BJ (cell line): ENCODE measurements at regions not wholly inside any gene's neighbourhood (a gene's known extent, or its start where the extent isn't known, plus 50 kb on each side); places are given as distances from the start of the nearest gene placed in this dataset.

Experiments
- CTCF ChIA-PET: fragments of 350-600 bp; formaldehyde crosslinking; extraction: SDS; loops from one replicate; lab custom pipeline; 2021; ENCODE audit warnings: antibody characterized with exemption, inconsistent platforms; lab: Yijun Ruan, JAX
- POLR2A ChIA-PET: fragments of 300-600 bp; sonication (Branson Sonifier 250); formaldehyde crosslinking; extraction: SDS; loops from one replicate; lab custom pipeline; 2021; ENCODE audit warnings: antibody characterized with exemption; lab: Charles Lee
- DNase-seq: peaks from one replicate; pipeline ENCODE4 v3.0.0-alpha.2; 2011; ENCODE audit warnings: low read depth
- H3K27me3 ChIP-seq: 2 replicates; pipeline ENCODE4 v1.6.0; 2011; ENCODE audit warnings: low read length; ENCODE audit not compliant: control insufficient read depth, insufficient read depth
- H3K36me3 ChIP-seq: 2 replicates; pipeline ENCODE4 v1.5.1; 2011; ENCODE audit warnings: low read length; ENCODE audit not compliant: control insufficient read depth, insufficient read depth
- H3K4me3 ChIP-seq: 2 replicates; pipeline ENCODE4 v1.5.1; 2011; ENCODE audit warnings: low read depth, mild to moderate bottlenecking, control low read depth, low read length
- TF ChIP-seq, protein P1 (sequence below): IDR thresholded peaks from 2 replicates; pipeline ENCODE4 v1.5.1; 2011; ENCODE audit warnings: low read depth, mild to moderate bottlenecking, control low read depth, inconsistent platforms, low read length, moderate library complexity; ENCODE audit not compliant: insufficient read depth

DNA sequence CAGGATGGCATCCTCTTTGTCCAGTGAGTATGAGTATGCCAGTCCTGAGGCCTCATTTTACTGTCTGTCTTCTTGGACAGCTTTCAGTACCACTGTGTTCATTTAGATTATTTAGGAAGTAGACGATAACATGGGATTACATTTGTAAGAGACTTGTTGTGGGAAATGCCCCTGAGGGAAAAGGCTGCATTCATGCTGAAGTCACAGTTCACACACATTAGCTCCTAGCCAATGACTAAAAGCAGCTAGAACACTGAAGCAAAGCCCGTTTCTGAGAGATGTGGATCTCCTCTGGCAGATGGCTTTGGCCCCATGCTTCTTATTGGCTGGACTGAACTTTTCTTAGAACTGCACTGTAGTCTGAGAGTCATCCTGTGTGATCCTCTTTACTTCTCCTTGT, 242.4 kb downstream of the FAM76B start:
- Histone ChIP-seq H3K4me3 (no peak overlapping the region), H3K36me3 (no peaks in the 10 kb centered on the region), H3K27me3 (no peaks in the 10 kb centered on the region)
- TF ChIP-seq, protein P1, sequence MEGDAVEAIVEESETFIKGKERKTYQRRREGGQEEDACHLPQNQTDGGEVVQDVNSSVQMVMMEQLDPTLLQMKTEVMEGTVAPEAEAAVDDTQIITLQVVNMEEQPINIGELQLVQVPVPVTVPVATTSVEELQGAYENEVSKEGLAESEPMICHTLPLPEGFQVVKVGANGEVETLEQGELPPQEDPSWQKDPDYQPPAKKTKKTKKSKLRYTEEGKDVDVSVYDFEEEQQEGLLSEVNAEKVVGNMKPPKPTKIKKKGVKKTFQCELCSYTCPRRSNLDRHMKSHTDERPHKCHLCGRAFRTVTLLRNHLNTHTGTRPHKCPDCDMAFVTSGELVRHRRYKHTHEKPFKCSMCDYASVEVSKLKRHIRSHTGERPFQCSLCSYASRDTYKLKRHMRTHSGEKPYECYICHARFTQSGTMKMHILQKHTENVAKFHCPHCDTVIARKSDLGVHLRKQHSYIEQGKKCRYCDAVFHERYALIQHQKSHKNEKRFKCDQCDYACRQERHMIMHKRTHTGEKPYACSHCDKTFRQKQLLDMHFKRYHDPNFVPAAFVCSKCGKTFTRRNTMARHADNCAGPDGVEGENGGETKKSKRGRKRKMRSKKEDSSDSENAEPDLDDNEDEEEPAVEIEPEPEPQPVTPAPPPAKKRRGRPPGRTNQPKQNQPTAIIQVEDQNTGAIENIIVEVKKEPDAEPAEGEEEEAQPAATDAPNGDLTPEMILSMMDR: no peak
- DNase-seq: no peak
- POLR2A ChIA-PET: no interaction called here
- CTCF ChIA-PET: interaction anchor here (1.1 to 1.5 kb wide), 3 partner anchors 10 to 36 kb away, joined by 3 to 4 read pairs (median 3); no protein-coding TSS in a partner anchor

DNA sequence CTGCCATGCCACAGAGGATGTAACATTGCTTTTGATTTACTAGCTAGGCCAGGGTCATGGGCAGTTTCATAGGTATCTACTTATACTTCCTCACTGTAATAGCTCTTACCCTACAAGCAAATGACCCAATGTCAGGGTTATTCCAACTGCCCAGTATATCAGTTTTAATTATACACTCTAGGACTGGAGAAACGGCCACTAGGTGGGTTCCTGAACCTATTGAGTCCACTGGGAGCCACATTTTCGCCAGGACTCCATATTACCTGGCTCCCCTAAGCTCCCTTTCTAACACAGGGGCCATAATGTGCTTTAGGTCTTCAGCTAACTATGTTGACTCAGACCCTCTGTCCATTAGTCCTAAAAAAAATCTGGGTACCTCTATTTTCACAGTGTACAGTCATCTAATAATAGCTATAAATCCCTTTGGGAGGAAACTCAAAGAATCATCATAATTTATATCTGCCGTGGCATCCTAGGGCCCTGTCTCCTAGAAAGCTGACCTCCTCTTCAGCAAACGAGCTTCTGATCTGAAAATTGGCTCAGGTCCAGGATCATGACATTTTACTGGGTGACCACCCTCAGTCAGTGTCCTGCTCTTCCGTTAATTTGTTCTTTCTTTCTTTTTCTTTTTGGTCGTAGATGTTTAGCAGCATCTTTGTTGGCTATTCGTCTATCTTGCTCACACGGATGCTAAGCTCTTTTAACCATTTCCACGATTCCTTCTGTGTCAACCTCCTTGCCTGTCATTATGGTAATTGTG, 244.3 kb downstream of the FAM76B start:
- TF ChIP-seq, protein P1: no peak
- CTCF ChIA-PET: interaction anchor here (0.9 to 1.7 kb wide), 5 partner anchors 8 to 392 kb away, joined by 3 to 6 read pairs (median 4); no protein-coding TSS in a partner anchor
- no peak for DNase-seq

DNA sequence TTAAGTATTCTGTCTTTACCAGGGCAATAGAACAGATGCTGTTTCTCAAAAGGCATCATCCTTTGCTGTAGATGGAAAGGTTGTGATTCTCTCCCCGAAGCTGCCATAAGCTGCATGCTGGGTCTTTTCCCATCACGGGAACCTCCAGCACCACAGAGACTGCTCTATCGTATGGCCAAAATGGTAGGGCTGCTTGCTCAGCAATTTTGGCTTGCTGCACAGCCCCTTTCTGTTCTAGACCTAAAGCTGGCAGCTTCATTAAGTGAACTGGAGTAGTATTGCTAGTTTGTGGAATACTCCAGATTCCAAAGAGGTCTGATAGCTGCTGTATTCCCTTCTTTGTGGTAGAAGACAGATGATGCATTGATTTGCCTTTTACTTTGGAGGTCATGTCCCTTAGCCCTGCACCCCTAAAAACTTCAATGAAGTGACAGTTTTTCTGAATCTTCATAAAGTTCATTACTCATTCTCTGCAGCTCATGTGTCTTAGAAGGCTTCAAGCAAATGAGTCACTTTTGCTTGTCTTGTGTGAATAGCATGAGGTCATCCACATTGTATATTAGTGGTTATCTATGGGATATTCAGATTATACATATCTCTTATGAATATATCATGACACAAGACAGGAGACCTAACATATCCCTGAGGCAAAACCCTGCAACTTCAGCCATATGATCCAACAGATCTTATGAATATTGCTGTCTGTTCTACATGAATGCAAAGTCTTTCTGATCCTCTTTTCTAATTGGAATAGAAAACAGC, 245.3 kb downstream of the FAM76B start:
- ChIA-PET CTCF (interaction anchor here (1.2 to 1.7 kb wide), 4 partner anchors 8 to 161 kb away, joined by 4 to 6 read pairs (median 4); no protein-coding TSS in a partner anchor), POLR2A (no interaction called here)
- Histone ChIP-seq H3K36me3 (no peaks in the 10 kb centered on the region), H3K27me3 (no peaks in the 10 kb centered on the region), H3K4me3 (no peak overlapping the region)
- no peak for DNase-seq
- TF ChIP-seq, protein P1: no peak

More for the DNA sequence above, 244.3 kb downstream of the FAM76B start:
- no peaks in the 10 kb centered on the region for H3K36me3 ChIP-seq
- H3K4me3 ChIP-seq: no peak overlapping the region
- H3K27me3 ChIP-seq: no peaks in the 10 kb centered on the region
- POLR2A ChIA-PET: no interaction called here

DNA sequence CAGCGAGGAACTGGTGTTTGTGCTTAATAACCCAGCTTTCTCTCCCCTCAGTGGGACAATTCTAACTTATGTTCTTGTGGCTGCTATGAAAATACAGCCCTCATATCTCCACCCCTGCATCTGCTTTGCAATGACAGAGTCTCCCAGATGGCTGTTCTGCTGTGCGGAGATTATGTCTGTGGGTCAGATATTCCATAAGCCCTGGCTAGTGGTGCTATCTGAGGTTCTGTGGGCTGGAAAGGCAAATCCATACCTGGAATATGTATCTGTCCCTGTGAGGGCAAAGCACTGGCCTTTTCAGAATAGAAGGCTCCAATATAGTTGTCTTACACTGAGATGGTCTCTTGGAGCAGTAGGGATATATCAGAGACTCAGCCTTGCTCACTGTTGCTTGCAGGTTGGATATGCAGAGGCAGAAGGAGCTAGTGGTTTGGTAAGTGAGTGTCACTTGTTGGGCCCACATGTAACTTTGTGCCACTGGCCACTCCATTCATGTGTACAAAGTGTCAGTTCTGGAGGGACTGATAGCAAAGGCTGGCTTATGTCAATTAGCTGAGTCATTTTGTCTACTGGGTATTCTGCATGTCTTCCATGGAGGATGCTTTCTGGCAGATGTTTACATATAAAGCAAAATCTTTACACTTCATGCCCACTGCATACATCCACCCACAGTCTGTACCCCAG, 246.6 kb downstream of the FAM76B start:
- ChIA-PET CTCF (interaction anchor here (1.4 to 1.5 kb wide), 2 partner anchors 9 to 11 kb away, joined by 5 read pairs; no protein-coding TSS in a partner anchor), POLR2A (no interaction called here)
- Histone ChIP-seq H3K27me3 (no peaks in the 10 kb centered on the region), H3K4me3 (no peak overlapping the region), H3K36me3 (no peaks in the 10 kb centered on the region)
- no peak for DNase-seq
- TF ChIP-seq, protein P1: no peak
